NCI-H748 treated with DMSO at 0.1 percent for 48 hours (cell line): ENCODE measurements at regions not wholly inside any gene's neighbourhood (a gene's known extent, or its start where the extent isn't known, plus 50 kb on each side); places are given as distances from the start of the nearest gene placed in this dataset.

Source experiments
- DNase-seq: peaks from one replicate; lab custom pipeline; 2025; lab: John Stamatoyannopoulos, UW

DNA sequence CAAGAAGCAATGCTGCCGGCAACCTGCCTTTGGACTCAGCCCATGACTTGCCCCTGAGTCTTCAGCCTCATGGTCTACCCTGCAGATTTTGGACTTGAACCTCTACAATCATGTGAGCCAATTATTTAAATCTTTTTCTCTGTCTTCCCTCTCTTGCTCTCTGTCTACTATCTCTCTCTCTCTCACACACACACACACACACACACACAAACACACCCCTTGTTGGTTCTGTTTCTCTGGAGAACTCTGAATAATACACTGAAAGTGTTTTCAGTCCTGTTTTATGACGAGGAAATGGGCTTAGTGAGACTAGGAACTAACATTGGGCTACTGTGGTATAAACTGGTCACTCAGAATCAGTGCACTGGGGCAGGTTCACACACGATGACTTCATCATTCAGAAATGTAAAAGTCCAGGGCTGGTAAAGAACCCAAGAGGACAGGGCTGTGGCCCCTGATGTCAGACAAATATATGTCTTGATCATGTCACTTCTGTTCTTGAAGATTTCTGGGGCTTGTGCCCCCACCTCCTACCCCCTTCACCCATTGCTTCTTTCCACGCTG, 266.1 kb upstream of the SIX2 start:
- no peak for DNase-seq

DNA sequence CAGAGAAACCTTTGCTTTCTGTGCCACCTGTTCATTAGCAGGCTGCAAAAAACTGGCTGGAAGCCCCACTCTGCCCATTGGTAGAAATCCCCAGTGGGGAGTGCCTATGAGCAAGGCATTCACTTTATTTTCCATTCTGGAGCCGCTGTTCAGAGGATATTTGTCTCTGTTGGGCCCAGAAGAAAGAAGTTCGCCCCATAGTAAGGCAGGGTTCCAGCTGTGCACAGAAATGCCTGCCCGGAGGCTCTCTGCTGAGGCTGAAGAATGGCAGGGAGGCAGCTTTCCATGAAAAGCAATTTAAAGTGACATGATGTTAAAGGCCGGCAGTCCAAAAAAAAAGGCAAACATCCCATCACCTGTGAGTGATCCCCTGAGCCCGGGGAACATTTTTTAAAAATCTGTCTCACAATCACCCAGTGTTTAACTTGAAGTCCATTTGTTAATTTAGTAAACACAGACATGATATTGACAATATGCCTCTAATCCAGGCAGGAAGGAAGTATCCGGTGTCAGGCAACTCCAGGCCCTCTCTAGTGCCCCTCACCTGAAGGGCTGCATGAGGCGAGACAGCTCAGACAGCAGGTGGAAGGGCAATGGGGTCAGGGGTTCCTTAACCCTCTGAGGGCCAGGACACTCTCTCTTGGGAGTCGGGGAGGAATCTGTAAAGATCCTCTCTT, 265.1 kb upstream of the SIX2 start:
- DNase-seq, result peak; percentile 77

DNA sequence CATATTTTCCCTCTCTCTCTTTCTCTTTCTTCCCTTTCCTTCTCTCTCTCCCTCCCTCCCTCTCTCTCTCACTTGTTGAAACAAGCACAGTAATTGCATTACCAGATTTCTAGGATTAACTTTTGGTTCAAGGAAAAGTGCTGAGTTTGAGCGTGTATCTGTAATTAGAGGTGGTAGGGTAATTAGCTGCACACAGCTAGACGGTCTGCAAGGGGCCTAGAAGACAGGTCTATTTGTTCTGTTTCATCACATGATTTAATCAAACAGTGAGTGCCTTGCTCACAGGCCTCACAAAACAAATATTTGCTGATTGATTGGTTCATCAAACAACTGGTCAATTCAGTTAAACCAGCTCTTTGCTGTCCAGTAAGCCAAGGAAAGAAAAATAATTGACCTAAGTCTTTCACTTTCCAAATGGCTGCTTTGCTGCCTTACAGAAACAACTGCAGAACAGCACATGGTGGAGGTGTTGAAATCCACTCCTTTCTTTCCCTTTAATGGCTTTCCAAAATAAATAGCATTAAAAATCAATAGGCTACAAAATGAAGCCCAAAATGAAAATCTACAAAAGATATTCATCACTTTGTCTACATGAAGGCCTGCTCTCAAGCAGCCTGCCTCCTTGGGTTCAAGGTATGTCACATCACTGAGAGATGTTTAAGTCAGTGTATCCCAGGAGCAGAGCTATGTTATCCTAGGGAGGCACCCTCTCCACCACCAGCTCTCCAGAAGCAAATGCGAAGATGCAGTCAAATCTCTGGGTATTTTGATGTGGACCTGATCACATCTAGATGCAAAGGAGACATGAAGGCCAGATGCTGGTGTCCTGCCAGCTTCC, 264.4 kb upstream of the SIX2 start:
- DNase-seq, result peak; percentile 86

DNA sequence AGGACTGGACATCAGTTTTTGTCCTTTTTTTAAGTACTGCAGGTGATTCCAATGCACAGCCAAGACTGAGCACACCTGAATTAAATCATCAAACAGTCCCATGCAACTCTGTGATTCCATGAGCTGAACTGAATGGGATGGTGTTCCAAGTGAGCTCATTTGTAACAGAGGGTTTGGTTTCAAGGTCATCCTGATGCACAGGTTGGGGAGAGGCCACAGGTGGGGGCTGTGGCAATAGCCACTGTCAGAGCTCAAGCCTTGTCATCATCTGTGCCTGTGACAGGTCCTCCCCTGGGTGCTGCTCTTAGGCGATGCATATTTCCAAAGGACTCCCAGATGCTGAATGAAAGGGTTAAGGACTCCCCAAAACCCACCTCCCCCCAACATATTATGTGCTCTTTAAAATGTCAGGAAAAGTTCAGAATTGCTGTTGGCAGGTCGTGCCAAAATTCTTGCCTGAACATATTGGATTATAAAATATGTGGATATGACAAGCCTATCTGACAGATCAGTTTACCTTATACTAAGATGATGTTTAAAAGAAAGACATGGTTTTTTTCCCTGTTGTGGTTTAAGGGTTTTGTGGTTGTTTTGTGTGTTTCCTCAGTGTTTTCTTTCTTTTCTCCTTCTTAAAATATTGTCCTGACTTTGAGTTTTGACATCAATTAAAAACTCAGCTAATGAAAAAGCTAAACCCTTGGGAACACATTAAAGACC, 263.5 kb upstream of the SIX2 start:
- no peak for DNase-seq

DNA sequence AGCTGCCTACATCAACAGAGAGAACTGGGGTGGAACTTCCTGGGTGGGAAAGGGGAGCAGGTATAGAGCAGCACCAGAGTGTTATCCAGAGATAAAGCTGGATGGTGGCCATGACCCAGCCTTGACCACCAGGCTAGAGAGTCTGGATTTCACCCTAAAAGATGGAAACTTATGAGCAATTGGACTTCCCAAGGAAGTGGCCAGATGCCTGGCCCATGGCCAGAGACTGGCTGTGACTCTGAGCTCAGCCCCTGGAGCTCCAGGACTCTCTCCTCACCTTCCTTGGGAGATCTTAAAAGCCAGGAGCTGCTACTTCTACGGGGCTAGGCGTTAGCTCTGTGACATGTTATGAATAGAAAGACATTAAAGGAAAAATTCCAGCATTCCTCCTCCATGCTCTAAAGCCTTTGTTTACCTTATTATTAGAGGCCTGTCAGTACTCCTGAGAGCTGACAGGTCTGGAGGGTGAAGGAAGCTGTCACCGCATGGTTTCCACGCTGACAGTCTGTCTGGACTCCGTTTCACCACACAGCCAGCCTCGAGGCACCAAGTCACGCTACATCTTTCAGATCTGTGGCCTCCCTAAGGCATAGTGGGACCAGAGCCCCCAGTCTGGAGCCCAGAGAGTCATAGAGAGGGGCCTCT, 260.0 kb upstream of the SIX2 start:
- DNase-seq, result no peak

DNA sequence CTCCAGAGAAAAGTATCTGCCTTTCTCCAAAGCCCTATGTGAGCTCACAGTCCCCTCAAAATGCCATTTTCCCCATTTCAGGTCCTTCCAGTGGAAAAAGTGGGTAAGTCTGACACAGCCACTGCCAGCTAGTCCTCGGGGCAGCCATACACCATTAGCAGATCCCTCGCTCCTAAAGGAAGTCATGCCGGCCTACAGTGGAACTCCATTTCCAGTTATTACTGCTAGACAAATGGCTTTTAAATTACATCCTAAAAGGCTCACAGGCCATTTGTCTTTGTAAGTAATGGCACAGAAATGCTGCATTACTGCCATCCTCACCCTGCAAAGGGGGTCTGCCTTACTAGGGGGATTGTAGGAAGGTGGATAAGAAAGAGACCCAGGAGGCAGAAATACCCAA, 259.4 kb upstream of the SIX2 start:
- DNase-seq, result no peak

DNA sequence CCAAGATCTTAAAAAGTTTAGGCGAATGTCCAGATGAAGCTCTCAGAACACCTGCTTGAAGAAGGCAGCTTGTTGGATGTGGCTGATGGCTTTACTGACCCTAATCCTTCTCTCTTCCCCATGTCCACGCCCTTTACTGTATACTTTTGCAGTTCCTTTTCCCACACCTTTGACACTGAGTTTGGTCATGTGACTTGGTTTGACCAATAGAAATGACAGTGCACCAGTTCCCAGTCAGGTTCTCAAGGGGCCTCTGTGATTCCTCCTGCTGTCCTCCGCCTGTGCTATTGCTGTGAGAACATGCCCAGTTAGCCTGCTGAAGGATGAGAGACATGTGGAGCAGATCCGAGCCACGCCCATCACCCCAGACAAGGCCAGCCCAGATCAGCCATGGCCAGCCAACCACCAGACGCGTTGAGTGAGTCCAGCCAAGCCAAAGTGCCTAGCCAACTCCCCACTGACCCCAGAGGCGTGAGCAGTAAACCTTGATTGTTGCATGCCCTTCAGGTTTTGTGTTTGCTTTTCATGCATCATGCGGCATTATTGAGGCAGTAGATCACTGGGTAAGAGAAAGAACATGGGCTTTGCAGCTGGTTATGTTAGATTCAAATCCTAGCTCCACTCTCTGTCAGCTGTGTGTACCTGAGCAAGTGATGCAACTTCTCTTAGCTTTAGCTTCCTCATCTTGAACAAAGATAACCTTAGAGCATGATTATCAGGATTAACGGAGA, 258.0 kb upstream of the SIX2 start:
- no peak for DNase-seq

DNA sequence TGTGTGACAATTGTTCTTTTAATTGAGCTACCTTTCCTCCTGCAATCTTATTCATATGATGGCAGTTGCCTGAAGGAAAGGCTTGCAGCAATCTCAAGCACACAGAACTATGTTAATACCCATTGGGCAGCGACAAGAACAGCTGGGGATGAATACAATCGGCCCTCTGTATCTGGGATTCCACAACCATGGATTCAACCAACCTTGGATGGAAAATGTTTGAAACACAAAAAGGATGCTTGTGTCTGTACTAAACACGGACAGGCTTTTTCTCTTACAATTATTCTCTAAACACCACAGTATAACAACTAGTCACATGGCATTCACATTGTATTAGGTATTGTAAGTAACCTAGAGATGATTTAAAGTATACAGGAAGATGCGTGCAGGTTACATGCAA, 256.1 kb upstream of the SIX2 start:
- DNase-seq, result no peak

DNA sequence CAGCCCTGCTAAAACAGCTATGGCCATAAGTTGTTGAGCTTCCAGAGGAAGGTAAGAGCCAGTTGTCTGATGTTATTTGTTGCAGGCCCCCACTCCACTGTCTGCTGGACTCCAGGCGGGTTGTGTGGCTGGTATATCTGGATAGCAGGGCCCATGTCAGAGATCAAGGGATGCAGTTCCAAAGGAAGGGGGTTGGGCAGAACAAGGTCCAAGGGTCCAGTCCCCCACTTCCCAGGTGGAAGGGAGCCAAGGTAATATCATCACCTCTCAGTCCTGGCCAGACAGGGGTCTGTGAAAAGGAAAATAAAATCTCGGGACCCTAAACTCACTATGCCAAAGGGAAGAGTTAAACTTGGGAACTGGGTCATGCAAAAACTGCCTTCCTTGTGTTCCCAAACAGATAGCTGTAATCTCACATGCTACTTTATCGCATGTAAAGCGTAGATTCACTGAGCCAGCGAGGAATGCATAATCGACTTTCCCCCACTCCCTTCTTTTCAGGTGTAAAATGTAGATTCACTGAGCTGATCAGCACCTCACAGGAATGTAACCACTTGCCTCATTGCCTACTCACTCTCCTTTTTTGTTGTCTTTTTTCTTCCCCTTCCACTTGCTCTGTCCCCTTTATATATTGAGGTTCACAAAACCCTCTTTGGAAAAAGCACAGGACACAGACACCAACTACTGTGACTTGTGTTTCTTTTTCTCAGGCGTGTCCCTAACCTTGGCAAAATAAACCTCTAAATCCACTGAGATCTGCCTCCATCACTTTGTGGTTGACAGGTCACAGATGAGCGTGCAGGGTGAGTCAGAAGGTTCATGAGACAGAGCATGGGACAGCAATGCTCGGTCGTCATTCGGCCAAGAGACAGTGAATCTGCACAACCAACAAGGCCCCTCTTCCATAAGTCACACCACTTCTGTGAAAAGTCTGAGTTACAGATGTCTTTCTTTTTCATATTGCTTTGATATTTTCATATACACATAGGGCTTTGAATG, 255.3 kb upstream of the SIX2 start:
- no peak for DNase-seq

DNA sequence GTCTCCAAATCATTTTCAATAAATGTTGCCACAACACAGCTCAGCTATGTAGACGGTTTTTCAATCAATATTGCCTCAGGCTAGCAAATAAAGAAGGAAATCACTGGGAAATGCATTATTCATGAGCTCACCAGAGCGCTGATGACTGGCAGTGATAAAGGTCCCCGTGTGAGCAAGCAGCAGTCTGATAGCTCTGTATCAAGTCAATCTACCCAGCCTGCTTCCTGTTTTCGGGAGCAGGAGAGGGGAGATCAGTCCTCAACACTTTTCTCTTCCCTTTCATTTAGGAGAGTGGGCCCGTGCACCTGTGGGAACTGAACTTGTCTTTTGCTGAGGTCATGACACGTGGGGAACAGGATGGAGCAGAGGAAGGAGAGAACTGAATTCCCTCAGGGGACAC, 253.9 kb upstream of the SIX2 start:
- DNase-seq, result no peak

DNA sequence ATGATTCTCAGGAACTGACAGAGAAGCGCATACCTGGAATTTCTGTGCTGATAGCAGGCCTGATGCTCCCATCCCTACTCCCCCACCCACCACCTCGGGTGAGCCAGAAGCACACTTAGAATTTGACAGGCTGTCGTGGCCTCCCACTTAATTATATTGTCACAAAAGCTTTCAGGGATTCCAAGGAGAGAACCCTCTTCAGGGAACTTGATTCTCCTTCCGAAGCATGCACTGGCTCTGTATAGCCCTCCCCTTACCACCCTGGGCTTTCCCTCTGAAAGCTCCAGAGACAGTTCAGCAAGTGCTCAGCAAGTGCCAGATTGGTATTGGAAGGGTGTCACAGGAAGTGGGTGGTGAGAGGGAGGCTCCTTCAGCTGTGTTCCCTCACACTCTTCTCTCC, 252.5 kb upstream of the SIX2 start:
- no peak for DNase-seq

DNA sequence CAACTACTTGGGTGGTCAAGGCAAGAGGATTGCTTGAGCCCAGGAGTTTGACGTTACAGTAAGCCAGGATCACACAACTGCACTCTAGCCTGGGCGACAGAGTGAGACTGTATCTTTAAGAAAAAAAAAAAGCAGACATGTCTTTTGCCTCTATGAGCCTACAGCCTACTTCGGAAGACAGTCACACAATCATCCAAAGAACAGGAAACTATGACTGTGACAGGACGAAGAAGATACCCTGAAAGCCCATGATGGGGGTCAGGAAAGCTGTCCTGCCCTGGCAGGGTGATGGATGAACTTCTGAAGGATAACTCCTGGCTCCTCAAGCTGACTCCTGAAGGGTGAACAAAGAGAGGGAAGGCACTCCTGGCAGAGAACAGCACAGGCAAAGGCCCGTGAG, 251.7 kb upstream of the SIX2 start:
- no peak for DNase-seq

DNA sequence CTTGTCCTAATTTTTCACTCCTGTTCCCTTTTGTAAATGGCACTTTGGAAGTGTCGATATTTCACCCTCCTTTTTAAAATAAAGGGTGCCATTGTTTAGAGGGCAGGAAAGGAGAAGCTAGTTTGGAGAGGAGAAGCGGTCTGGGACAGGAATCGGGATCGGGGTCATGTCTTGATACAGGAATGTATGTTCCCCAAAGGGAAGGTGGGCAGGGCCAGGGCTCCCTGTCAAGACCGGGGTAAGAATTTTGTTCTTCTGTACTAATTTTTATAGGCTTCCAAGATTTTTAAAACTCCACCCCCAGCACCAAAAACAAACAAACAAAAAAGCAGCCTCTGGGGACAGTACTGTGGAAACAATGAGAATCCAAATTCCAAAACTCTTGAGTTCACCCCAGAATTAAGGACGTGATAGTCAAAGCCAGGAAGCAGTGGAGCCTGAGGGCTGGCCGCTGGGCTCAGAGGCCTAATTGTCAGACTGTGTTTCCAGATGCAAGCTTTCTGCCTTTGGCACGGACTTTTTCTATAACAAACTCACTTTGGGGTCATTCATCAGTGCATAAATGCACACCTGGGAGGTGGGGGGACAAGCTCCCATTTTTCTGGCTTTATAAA, 250.4 kb upstream of the SIX2 start:
- DNase-seq, result no peak

DNA sequence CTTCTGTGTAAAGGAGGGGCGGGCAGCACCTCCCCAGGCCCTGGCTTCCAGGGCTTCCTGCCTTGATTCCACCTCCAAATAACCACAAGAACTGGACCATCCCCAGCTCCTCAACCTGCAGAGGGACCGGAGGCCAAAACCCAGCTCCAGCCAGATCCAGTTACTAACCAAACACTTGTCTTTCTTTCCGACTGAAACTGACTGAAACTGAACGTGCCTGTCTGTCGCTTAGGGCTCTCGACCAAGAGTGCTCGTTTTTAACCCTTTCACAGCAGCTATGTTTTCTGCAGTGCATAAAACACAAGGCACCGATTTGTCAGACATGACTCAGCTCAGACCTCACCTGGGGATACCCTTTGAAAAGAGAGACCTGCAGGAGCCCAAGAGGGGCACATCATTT, 249.9 kb upstream of the SIX2 start:
- peak; percentile 60 for DNase-seq

DNA sequence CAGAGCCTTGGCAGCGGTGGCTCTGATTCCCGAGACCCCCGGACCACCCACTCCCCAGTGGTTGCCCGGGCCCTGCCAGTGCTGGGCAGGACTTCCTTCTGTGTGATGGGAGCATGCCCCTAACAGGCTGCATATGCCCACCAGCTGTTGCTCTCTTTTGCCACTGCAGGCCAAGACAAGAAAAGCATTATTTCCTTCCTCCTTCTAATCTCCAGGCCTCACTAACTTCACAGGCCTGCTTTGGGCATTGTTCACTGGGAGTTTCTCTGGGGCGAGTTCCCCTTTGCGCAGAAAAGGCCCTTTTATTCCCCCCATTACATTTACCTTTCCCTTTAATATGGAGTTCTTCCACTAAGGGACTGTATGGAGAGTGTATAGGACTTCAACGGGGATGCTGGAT, 249.1 kb upstream of the SIX2 start:
- no peak for DNase-seq

DNA sequence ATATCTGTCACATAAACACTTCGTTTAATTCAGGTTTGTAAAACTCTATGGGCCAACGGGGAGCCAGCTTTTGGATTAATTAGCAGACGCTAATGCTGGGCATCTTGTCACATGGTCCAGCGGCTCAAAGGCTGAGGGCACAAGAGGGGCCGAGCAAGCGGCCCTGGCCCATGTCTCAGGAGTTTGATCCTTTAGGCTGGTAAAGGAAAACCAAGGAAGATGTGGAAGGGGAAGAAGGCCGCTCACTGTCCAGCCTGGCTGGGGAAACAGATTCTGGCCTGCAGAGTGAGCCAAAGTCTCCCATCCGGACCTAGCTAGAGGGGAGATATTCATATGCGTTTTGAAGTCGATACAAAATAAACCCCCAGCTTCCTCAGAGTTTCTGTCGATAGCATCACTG, 248.6 kb upstream of the SIX2 start:
- DNase-seq, result no peak

DNA sequence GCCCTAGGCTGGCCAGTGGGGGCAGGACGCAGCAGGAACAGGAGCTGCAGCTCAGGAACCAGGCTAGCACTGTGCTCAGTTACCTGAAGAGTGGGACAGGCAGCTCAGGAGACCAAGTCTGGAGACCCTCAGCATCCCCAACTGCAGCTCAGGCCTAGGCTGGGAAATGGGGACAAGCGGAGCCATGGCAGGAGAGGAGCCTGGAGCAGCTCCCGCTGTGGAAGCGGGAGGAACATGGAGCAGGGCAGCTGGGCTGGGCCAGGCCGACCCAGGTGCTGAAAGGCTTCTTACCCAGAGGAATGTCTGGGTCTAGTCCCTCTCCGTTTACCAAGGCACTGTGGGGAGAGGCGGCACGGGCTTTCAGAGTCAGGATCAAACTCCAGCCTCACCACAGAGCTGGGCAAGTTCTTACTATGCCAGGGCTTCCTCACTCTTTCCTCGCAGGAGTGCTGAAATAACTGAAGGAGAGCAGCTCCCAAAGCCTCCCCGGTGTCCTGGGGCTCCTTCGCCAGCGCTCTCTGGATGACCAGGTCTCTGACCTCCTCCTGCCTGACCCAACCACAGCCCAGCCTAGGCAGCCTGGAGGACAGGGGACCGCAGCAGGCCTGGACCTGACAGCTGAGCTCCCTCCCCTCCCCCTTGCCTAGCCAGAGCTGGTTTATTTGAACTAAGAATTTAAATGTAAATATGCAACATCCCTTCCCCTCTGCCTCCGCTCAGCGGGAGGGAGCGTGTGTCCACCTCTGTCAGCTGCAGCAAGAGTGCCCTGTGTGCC, 247.8 kb upstream of the SIX2 start:
- peak; percentile 85 for DNase-seq

DNA sequence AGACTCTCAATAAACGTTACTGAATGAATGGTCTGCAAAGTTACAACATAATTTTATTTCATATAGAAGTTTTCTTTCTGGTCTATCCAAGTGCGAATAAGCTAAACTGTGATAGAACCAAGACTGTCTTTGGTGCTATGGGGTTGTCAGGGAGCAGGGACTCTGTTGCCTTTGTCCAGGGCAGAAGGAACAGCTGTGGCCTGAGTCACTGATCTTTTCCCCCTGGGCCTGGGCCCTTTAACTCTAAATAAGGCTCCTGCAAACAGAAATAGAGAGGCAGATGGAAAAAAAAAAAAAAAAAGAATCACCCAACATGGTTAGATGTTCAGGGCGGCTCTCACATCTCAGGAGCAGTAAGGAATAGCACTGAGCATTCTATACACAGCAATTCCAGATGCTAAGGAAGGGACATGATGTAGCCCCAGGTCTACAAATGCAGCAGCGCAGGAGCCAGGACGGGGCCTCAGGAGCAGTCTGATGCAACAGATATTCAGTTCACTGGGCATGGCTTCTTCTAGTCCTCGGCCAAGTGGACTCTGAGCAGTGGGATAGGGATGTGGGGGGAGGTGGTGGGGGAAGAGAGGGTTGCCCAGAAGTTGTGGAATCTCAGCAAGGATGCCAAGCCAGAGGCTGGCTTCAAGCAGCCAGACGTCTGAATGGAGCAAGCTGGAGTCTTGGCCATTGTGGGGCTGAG, 247.1 kb upstream of the SIX2 start:
- DNase-seq, result no peak
